ENCODE measurements at regions not wholly inside any gene's neighbourhood (a gene's known extent, or its start where the extent isn't known, plus 50 kb on each side); places are given as distances from the start of the nearest gene placed in this dataset.
"Not testable (repeated sequence)": the region's sequence is repeated elsewhere in the genome, so short reads cannot be mapped to it uniquely, and the experiment has no call there.

DNA sequence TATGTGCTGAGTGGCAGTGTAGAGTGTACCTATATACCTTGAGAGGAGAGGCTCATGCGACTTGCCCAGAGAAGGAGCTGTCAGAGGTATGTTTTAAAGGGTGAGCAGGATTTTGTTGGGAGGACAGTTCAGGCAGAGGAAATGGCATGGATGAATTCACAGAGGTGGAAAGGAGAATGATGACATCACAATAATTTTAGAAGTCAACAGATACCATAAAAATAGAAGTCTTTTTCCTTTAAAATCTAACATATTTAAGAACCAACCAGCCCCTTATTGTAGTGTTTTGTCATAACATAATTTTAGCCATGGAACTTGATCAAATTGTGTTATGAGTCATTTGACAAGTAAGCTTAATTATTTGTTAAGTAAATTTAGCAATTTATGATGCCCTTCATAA, 538.1 kb upstream of the GYPC start:
- Histone ChIP-seq H3K27me3 (ENCODE audit: insufficient read depth, low read depth) (no peaks in the 10 kb centered on the region), H4K20me1 (ENCODE audit: insufficient read depth) (no peaks in the 10 kb centered on the region), H3K9me3 (ENCODE audit: insufficient read depth, low read depth) (no peaks in the 10 kb centered on the region), H3K4me1 (replicated peaks; ENCODE audit: insufficient read depth) (no peaks in the 10 kb centered on the region), H3K9me2 (ENCODE audit: insufficient read depth) (no peaks in the 10 kb centered on the region), H3K36me3 (ENCODE audit: low read depth) (no peaks in the 10 kb centered on the region), H2AFZ (no peak overlapping the region), H3K4me2 (no peak overlapping the region), H3K79me2 (ENCODE audit: low read depth) (no peaks in the 10 kb centered on the region), H3F3A (ENCODE audit: insufficient read depth, low read depth) (no peaks in the 10 kb centered on the region), H3K4me3 (no peak overlapping the region), H3K27ac (no peak overlapping the region)
- ChIA-PET CTCF (no interaction called here), POLR2A (ENCODE audit: unreplicated experiment) (no interaction called here)
- DNase-seq, result no peak
- intact Hi-C loops (cut with micrococcal nuclease; ENCODE audit: unreplicated experiment), result no loop called here
- no peak for TF ChIP-seq EZH2 (IDR thresholded peaks at IDR 0.05; ENCODE audit: low read depth)
- TF ChIP-seq, protein P1, sequence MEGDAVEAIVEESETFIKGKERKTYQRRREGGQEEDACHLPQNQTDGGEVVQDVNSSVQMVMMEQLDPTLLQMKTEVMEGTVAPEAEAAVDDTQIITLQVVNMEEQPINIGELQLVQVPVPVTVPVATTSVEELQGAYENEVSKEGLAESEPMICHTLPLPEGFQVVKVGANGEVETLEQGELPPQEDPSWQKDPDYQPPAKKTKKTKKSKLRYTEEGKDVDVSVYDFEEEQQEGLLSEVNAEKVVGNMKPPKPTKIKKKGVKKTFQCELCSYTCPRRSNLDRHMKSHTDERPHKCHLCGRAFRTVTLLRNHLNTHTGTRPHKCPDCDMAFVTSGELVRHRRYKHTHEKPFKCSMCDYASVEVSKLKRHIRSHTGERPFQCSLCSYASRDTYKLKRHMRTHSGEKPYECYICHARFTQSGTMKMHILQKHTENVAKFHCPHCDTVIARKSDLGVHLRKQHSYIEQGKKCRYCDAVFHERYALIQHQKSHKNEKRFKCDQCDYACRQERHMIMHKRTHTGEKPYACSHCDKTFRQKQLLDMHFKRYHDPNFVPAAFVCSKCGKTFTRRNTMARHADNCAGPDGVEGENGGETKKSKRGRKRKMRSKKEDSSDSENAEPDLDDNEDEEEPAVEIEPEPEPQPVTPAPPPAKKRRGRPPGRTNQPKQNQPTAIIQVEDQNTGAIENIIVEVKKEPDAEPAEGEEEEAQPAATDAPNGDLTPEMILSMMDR (conservative IDR thresholded peaks at IDR 0.05), result no peak
- BruUV-seq (replicated peaks), result no TSS peak

DNA sequence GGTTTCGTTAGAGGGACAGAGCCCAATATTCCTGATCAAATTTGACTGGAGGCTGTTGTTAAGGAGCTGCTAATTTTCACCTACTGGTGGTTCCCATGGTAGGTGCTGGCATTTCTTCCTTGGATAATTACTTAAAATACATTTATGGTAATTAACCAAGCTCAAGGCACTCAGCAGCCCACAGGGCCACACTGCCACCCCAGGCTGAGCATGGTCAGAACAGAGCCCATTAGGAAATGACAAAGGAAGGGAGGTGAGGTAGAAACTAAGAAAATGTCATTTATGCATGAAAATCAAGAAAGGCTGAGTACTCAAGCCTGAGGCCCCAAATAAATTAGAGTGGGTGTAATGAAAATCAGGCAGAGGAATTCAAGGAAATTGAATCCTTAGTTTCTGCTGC, 510.2 kb upstream of the GYPC start:
- Histone ChIP-seq H3K4me1 (replicated peaks; ENCODE audit: insufficient read depth) (no peaks in the 10 kb centered on the region), H2AFZ (no peak overlapping the region), H3F3A (ENCODE audit: insufficient read depth, low read depth) (no peaks in the 10 kb centered on the region), H3K27me3 (ENCODE audit: insufficient read depth, low read depth) (no peaks in the 10 kb centered on the region), H3K4me3 (no peak overlapping the region), H3K9me2 (ENCODE audit: insufficient read depth) (no peaks in the 10 kb centered on the region), H3K36me3 (ENCODE audit: low read depth) (no peaks in the 10 kb centered on the region), H4K20me1 (ENCODE audit: insufficient read depth) (no peaks in the 10 kb centered on the region), H3K79me2 (ENCODE audit: low read depth) (no peaks in the 10 kb centered on the region), H3K27ac (no peak overlapping the region), H3K9me3 (ENCODE audit: insufficient read depth, low read depth) (no peaks in the 10 kb centered on the region), H3K4me2 (no peak overlapping the region)
- CTCF ChIA-PET, result no interaction called here
- no peak for DNase-seq
- intact Hi-C loops (cut with micrococcal nuclease; ENCODE audit: unreplicated experiment), result no loop called here
- TF ChIP-seq, protein P1 (conservative IDR thresholded peaks at IDR 0.05), result no peak
- TF ChIP-seq EZH2 (IDR thresholded peaks at IDR 0.05; ENCODE audit: low read depth), result no peak
- POLR2A ChIA-PET (ENCODE audit: unreplicated experiment), result no interaction called here
- no TSS peak for BruUV-seq (replicated peaks)

DNA sequence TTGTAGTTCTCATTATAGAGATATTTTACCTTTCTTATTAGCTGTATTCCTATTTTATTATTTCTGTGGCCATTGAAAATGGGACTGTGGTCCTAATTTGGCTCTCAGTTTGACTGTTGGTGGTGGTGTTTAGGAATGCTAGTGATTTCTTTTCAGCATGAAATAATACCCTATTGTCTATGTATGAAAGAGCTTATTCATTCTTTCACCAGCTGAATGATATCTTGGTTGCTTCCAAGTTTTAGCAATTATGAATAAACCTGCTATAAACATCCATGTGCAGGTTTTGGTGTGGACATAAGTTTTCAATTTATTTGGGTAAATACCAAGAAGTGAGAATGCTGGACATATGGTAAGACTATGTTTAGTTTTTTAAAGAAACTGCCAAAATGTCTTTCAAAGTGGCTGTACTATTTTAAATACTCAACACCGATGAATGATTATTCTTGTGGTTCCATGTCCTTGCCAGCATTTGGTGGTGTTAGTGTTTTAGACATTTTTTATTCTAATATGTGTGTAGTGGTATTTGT, 501.6 kb upstream of the GYPC start:
- no peak overlapping the region for H2AFZ ChIP-seq
- no peaks in the 10 kb centered on the region for H3K9me2 ChIP-seq (ENCODE audit: insufficient read depth)
- no TSS peak for BruUV-seq (replicated peaks)
- ChIA-PET POLR2A (ENCODE audit: unreplicated experiment) (no interaction called here), CTCF (no interaction called here)
- H3K4me3 ChIP-seq, result no peak overlapping the region
- no peak for DNase-seq
- H3K79me2 ChIP-seq (ENCODE audit: low read depth), result no peaks in the 10 kb centered on the region
- intact Hi-C loops (cut with micrococcal nuclease; ENCODE audit: unreplicated experiment), result no loop called here
- no peak for TF ChIP-seq EZH2 (IDR thresholded peaks at IDR 0.05; ENCODE audit: low read depth)
- TF ChIP-seq, protein P1 (conservative IDR thresholded peaks at IDR 0.05), result no peak
- H3K36me3 ChIP-seq (ENCODE audit: low read depth), result no peaks in the 10 kb centered on the region
- no peaks in the 10 kb centered on the region for H4K20me1 ChIP-seq (ENCODE audit: insufficient read depth)
- H3K27ac ChIP-seq, result no peak overlapping the region
- H3K27me3 ChIP-seq (ENCODE audit: insufficient read depth, low read depth), result no peaks in the 10 kb centered on the region
- no peaks in the 10 kb centered on the region for H3K4me1 ChIP-seq (replicated peaks; ENCODE audit: insufficient read depth)
- H3K4me2 ChIP-seq, result no peak overlapping the region
- H3K9me3 ChIP-seq (ENCODE audit: insufficient read depth, low read depth), result no peaks in the 10 kb centered on the region
- H3F3A ChIP-seq (ENCODE audit: insufficient read depth, low read depth), result no peaks in the 10 kb centered on the region

DNA sequence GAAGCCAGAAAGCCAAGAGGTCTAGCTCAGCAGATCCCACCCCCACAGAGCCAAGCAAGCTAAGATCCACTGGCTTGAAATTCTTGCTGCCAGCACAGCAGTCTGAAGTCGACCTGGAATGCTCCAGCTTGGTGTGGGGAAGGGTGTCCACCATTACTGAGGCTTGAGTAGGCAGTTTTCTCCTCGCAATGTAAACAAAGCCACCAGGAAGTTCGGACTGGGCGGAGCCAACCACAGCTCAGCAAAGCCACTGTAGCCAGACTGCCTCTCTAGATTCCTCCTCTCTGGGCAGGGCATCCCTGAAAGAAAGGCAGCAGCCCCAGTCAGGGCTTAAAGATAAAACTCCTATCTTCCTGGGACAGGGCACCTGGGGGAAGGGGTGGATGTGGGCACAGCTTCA, 495.0 kb upstream of the GYPC start:
- H3F3A ChIP-seq (ENCODE audit: insufficient read depth, low read depth); H3K4me2 ChIP-seq; DNase-seq; H3K9me3 ChIP-seq (ENCODE audit: insufficient read depth, low read depth); CTCF ChIA-PET; H3K27me3 ChIP-seq (ENCODE audit: insufficient read depth, low read depth); H3K9me2 ChIP-seq (ENCODE audit: insufficient read depth); intact Hi-C loops (cut with micrococcal nuclease; ENCODE audit: unreplicated experiment); H4K20me1 ChIP-seq (ENCODE audit: insufficient read depth); H3K4me3 ChIP-seq; H3K27ac ChIP-seq; H2AFZ ChIP-seq; H3K79me2 ChIP-seq (ENCODE audit: low read depth); BruUV-seq (replicated peaks); H3K36me3 ChIP-seq (ENCODE audit: low read depth); H3K4me1 ChIP-seq (replicated peaks; ENCODE audit: insufficient read depth); POLR2A ChIA-PET (ENCODE audit: unreplicated experiment): not testable (repeated sequence)

Measured in PC-9 (cell line).